Spleen (tissue), 7 donors: ENCODE measurements at regions not wholly inside any gene's neighbourhood (a gene's known extent, or its start where the extent isn't known, plus 50 kb on each side); places are given as distances from the start of the nearest gene placed in this dataset.
"Not testable (repeated sequence)": the region's sequence is repeated elsewhere in the genome, so short reads cannot be mapped to it uniquely, and the experiment has no call there.

ENCODE experiments used
- CTCF ChIP-seq, 11 experiments: fragments of 200-600 bp in 7 of 11; fragments of 450-650 bp in 4 of 11; sonication (generic) in 4 of 11; IDR thresholded peaks in 8 of 11; conservative IDR thresholded peaks in 3 of 11; 1 replicate in 7 of 11; 2 replicates in 4 of 11; pipeline versions ENCODE4 v1.4.0 to v1.8.0; 2016 to 2021; ENCODE audit warnings: antibody characterized with exemption in 11 of 11, inconsistent platforms in 4 of 11, mild to moderate bottlenecking in 1 of 11
- POLR2A ChIP-seq, 3 donors: fragments of 450-650 bp; IDR thresholded peaks; one replicate each; pipeline ENCODE4 v1.5.1; 2017; ENCODE audit warnings: antibody characterized with exemption in 3 of 3, mild to moderate bottlenecking in 1 of 3
- POLR2AphosphoS5 ChIP-seq, 3 donors: sonication (generic); formaldehyde crosslinking; IDR thresholded peaks; one replicate each; pipeline ENCODE4 v1.5.1; 2017; ENCODE audit warnings: antibody characterized with exemption in 3 of 3
- donor health status: DM: no; HTN: no; CAD: no; lungs with moderate emphysema.
- donor health status: DM: no; HTN: no; CAD: no.
- donor health status: DM: no; HTN: no; CAD: no.

DNA sequence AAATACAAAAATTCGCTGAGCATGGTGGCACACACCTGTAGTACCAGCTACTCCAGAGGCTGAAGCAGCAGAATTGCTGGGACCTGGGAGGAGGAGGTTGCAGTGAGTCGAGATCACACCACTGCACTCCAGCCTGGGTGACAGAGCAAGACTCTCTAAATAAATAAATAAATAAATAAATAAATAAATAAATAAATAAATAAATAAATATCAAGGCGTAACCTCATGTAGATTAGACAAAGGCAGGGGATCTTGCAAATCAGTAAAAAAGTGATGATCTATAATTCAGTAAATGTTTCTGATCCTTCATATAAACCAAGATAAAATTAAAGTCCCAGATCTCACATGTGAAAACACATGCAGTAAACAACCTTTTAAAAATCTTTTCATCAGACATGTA is 425.6 kb downstream of the MRPL39 start:
- not testable (repeated sequence) for TF ChIP-seq CTCF (IDR thresholded peaks at IDR 0.05 in 8 of 11, conservative IDR thresholded peaks at IDR 0.05 in 3 of 11); POLR2A (IDR thresholded peaks at IDR 0.05); POLR2AphosphoS5 (IDR thresholded peaks at IDR 0.05)
